ENCODE measurements at regions not wholly inside any gene's neighbourhood (a gene's known extent, or its start where the extent isn't known, plus 50 kb on each side); places are given as distances from the start of the nearest gene placed in this dataset.

- TF ChIP-seq CTCF (IDR thresholded peaks at IDR 0.05), result no peak
- TF ChIP-seq POLR2AphosphoS5 (IDR thresholded peaks at IDR 0.05), result no peak
- no peak for TF ChIP-seq POLR2A (IDR thresholded peaks at IDR 0.05)
These were observed 161.8 kb downstream of the MED10 start for GRCh38 chr5:6216471-6217075.

Data from sigmoid colon (tissue), 4 donors.